SU-DHL-6 (cell line): ENCODE measurements at regions not wholly inside any gene's neighbourhood (a gene's known extent, or its start where the extent isn't known, plus 50 kb on each side); places are given as distances from the start of the nearest gene placed in this dataset.

Experiments
- H2AFZ ChIP-seq: fragments of 200-600 bp; sonication (generic); 2 replicates; pipeline ENCODE4 v1.6.1; 2014; ENCODE audit warnings: low read depth, mild to moderate bottlenecking, moderate library complexity, mixed read lengths, antibody characterized with exemption, low read length; ENCODE audit not compliant: severe bottlenecking
- H3F3A ChIP-seq: fragments of 200-600 bp; shearing (Covaris generic); 2 replicates; pipeline ENCODE4 v1.6.0; 2016; ENCODE audit warnings: antibody characterized with exemption, mild to moderate bottlenecking; ENCODE audit not compliant: insufficient read depth
- H3K27ac ChIP-seq: fragments of 200-600 bp; sonication (generic); 2 replicates; pipeline ENCODE4 v1.5.1; 2016; ENCODE audit warnings: low read depth, mild to moderate bottlenecking, low read length, moderate library complexity, mixed read lengths
- H3K27me3 ChIP-seq: fragments of 200-600 bp; sonication (generic), shearing (Covaris generic); 2 replicates; pipeline ENCODE4 v1.6.0; 2014; ENCODE audit warnings: mild to moderate bottlenecking, low read length
- H3K36me3 ChIP-seq: fragments of 200-600 bp; sonication (generic); 2 replicates; pipeline ENCODE4 v1.6.1; 2014; ENCODE audit warnings: mild to moderate bottlenecking, low read length, mixed read lengths
- H3K4me2 ChIP-seq: fragments of 300-600, 200-600 bp; shearing (Covaris generic), sonication (generic); 2 replicates; pipeline ENCODE4 v1.6.0; 2014; ENCODE audit warnings: low read length, low read depth, mild to moderate bottlenecking; ENCODE audit not compliant: poor library complexity, severe bottlenecking
- H3K4me3 ChIP-seq: fragments of 200-600 bp; sonication (generic); 2 replicates; pipeline ENCODE4 v1.5.1; 2014; ENCODE audit warnings: antibody characterized with exemption, low read length, mild to moderate bottlenecking, mixed read lengths; ENCODE audit not compliant: insufficient read depth, poor library complexity, severe bottlenecking
- H3K79me2 ChIP-seq: fragments of 200-600 bp; sonication (generic); 2 replicates; pipeline ENCODE4 v1.6.1; 2014; ENCODE audit warnings: mild to moderate bottlenecking, low read length, moderate library complexity; ENCODE audit not compliant: insufficient read depth
- H3K9ac ChIP-seq: fragments of 200-600 bp; sonication (generic); 2 replicates; pipeline ENCODE4 v1.7.0; 2014; ENCODE audit warnings: mild to moderate bottlenecking, low read length
- H3K9me2 ChIP-seq: fragments of 200-600 bp; sonication (generic); replicated peaks from 2 replicates; pipeline ENCODE4 v1.6.1; 2014; ENCODE audit warnings: low read length; ENCODE audit not compliant: insufficient read depth
- H3K9me3 ChIP-seq: fragments of 200-600 bp; sonication (generic); 2 replicates; pipeline ENCODE4 v1.6.1; 2014; ENCODE audit warnings: low read length, mixed read lengths; ENCODE audit not compliant: insufficient read depth
- H4K20me1 ChIP-seq: fragments of 200-600 bp; sonication (generic); 2 replicates; pipeline ENCODE4 v1.6.1; 2014; ENCODE audit warnings: low read depth, mild to moderate bottlenecking, antibody characterized with exemption, low read length, moderate library complexity, mixed read lengths
- EZH2phosphoT487 ChIP-seq: fragments of 200-600 bp; sonication (generic), shearing (Covaris generic); conservative IDR thresholded peaks from 2 replicates; pipeline ENCODE4 v1.6.1; 2018; ENCODE audit warnings: mild to moderate bottlenecking, antibody characterized with exemption, low read length, moderate library complexity, mixed read lengths
- TF ChIP-seq, protein P1 (sequence below): fragments of 200-600 bp; sonication (generic); IDR thresholded peaks from one replicate; pipeline ENCODE4 v1.5.1; 2017; ENCODE audit warnings: antibody characterized with exemption, mild to moderate bottlenecking, low read length, moderate library complexity; ENCODE audit not compliant: insufficient read depth, poor library complexity, severe bottlenecking

- Histone ChIP-seq H3K79me2 (no peaks in the 10 kb centered on the region), H4K20me1 (no peaks in the 10 kb centered on the region), H3K27me3 (no peaks in the 10 kb centered on the region), H3K4me2 (no peak overlapping the region), H2AFZ (no peak overlapping the region), H3K4me3 (no peak overlapping the region), H3K27ac (no peak overlapping the region), H3K9ac (no peak overlapping the region), H3K36me3 (no peaks in the 10 kb centered on the region), H3K9me3 (no peaks in the 10 kb centered on the region), H3F3A (no peaks in the 10 kb centered on the region), H3K9me2 (no peaks in the 10 kb centered on the region)
- TF ChIP-seq, protein P1, sequence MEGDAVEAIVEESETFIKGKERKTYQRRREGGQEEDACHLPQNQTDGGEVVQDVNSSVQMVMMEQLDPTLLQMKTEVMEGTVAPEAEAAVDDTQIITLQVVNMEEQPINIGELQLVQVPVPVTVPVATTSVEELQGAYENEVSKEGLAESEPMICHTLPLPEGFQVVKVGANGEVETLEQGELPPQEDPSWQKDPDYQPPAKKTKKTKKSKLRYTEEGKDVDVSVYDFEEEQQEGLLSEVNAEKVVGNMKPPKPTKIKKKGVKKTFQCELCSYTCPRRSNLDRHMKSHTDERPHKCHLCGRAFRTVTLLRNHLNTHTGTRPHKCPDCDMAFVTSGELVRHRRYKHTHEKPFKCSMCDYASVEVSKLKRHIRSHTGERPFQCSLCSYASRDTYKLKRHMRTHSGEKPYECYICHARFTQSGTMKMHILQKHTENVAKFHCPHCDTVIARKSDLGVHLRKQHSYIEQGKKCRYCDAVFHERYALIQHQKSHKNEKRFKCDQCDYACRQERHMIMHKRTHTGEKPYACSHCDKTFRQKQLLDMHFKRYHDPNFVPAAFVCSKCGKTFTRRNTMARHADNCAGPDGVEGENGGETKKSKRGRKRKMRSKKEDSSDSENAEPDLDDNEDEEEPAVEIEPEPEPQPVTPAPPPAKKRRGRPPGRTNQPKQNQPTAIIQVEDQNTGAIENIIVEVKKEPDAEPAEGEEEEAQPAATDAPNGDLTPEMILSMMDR, result no peak
- TF ChIP-seq EZH2phosphoT487, result no peak
Measured at GRCh38 chr5:178784391-178784790, 53.9 kb upstream of the ZNF354A start.

DNA sequence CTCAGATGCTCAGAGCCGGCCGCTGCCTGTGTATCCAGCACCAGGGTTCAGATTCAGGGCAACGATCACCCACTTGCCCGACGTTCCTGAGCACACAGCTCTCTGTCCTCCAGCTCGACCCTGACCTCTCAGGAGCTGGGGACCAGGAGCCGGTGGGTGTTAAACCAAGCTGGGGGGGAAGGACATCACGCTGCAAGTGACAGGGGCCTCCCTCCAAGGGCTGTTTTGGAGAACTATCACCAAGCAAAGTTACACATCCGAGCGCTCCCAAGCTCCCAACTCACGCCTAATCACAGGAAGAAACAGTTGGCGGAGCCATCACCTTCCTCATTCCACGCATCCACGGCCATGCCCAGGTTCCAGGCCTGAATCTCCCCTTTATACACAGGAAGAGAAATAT is 51.5 kb upstream of the ZNF354A start:
- Histone ChIP-seq H3K36me3 (no peaks in the 10 kb centered on the region), H3K4me3 (no peak overlapping the region), H3K27me3 (no peaks in the 10 kb centered on the region), H4K20me1 (no peaks in the 10 kb centered on the region), H3K9me2 (no peaks in the 10 kb centered on the region), H3K4me2 (no peak overlapping the region), H3K79me2 (no peaks in the 10 kb centered on the region), H2AFZ (no peak overlapping the region), H3K27ac (no peak overlapping the region), H3F3A (no peaks in the 10 kb centered on the region), H3K9me3 (no peaks in the 10 kb centered on the region), H3K9ac (no peak overlapping the region)
- no peak for TF ChIP-seq EZH2phosphoT487
- TF ChIP-seq, protein P1, result no peak

DNA sequence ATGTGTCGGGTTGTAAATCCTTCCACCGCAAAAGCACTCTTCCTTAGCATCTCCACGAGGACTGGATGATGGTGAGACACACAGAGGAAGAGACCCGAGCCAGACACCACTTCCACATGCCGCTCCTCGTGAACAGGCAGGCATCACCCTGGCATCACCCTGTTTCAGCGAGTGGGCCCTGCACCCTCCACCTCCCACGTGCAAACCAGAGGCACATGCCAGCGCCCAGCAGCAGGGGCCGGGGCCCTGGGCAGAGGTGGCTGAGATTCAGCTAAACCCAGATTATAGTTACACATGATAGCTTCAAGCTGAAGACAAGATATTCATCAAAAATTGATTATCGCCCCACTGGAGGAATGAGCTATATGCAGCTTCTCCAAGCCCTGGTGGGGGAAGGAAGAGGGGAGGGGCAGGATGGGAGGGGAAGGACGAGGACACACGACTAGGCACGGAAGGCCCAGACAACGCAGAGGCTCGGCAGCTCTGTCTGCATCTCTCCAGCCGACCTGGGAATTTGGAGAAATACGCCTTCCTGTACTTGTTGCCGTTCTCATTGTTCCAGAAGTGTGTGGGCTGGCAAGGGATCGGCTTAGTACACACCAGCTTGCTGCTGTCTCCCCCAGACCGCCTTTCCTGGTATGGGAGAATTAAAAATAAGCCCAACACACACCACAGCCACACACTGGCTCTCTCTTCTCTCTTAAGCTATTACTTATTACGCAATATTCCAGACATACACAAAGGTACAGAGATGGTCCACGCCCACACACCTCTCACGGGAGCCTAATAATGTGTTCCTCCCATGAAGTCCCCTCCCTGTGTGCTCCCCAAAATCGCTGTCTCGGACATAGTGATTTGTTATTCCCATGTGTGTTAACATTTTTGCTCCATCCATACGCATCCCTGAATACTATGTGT is 50.4 kb upstream of the ZNF354A start:
- Histone ChIP-seq H3K9ac (no peak overlapping the region), H3K9me2 (no peaks in the 10 kb centered on the region), H3K9me3 (no peaks in the 10 kb centered on the region), H3K27ac (no peak overlapping the region), H3K36me3 (no peaks in the 10 kb centered on the region), H3K4me3 (no peak overlapping the region), H3K4me2 (no peak overlapping the region), H4K20me1 (no peaks in the 10 kb centered on the region), H2AFZ (no peak overlapping the region), H3F3A (no peaks in the 10 kb centered on the region), H3K27me3 (no peaks in the 10 kb centered on the region), H3K79me2 (no peaks in the 10 kb centered on the region)
- no peak for TF ChIP-seq EZH2phosphoT487
- TF ChIP-seq, protein P1, result no peak
